NCI-H2171 (cell line): ENCODE measurements at regions not wholly inside any gene's neighbourhood (a gene's known extent, or its start where the extent isn't known, plus 50 kb on each side); places are given as distances from the start of the nearest gene placed in this dataset.
A peak's percentile ranks its signal among the peaks of the same experiment; 100 is the strongest.
"Not testable (repeated sequence)": the region's sequence is repeated elsewhere in the genome, so short reads cannot be mapped to it uniquely, and the experiment has no call there.

Experiments
- DNase-seq: peaks from one replicate; lab custom pipeline; 2025; lab: John Stamatoyannopoulos, UW

DNA sequence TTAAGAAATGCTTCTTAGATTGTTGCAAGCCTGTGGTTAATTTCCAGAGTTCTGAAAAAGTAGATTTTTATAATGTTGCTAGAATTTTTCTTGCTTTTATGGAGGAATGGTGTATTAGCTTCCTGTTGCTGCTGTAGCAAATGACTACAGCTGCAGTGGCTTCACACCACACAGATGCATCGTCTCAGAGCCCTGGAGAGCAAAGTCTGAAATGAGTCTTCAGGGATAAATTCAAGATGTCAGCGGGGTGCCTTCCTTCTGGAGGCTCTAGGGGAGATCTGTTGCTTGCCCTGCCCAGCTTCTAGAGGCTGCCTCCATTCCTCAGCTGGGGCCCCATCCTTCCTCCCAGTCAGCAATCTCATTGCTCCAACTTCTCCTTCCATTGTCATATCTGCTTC lies 187.8 kb downstream of the ZNF516 start:
- DNase-seq = no peak

DNA sequence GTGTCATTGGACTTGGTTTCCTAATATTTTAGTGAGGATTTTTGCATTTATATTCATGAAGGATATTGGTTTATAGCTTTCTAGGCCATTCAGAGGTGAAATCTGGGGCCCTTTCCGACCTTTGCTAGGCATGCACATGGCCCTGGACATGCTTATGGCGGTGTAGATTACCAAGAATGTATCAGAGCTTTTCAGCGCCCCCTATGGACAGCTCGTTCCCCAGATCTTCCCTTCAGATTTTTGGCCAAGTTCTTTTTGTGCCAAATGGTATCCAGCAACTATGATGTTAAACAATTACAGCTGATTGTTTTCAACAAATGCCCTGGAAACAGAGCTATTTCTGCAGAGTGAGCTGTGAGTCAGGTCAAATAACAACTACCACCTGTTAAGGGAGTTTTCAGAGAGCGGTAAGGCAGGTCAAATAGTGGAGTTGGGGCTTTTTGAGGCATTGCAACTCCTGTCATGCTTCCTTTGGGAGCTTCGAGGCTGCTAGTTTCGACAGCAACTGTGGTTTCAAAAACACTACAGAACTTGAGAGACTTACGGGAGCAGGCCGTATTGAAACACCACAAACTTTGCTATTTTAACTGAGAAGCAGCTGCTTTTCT lies 188.3 kb downstream of the ZNF516 start:
- DNase-seq = no peak

DNA sequence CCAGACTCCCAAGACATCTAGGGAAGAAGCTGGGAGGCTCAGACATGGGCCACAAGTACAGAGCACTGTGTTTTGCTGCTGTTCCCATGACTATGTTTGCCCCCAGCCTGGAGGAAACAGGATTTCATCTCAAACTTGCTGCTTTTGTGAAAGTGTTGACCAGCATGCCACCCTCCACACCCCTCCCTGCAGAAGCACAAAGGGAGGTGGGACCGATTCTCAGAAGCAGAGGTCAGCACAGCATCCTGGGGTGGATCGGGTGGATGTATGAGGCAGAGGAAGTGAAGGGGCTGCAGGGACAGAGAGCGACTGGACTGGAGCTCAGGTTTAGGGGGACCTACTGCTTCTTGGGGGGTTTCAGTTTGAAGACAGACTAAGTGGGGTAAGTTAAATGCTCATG lies 209.2 kb downstream of the ZNF516 start:
- DNase-seq = no peak

DNA sequence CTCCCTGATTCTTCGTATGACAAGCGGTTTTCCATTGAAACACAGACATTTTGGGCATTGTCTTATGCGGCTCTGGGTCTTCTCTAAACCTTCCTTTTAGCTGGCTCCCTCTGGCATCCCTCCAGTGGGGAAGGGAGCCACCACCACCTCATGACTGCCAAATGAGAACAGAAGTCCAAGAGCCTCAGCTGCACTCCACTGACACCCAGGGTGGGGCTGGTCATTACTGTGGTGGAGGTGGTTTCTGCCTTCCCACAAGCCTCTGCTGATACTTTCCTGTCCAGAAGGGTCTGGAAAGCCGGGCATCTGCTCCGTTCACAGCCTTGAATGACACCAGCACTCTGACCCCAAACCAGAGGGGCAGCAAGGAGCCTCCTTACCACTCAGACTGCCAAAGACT lies 213.5 kb downstream of the ZNF516 start:
- DNase-seq = no peak

DNA sequence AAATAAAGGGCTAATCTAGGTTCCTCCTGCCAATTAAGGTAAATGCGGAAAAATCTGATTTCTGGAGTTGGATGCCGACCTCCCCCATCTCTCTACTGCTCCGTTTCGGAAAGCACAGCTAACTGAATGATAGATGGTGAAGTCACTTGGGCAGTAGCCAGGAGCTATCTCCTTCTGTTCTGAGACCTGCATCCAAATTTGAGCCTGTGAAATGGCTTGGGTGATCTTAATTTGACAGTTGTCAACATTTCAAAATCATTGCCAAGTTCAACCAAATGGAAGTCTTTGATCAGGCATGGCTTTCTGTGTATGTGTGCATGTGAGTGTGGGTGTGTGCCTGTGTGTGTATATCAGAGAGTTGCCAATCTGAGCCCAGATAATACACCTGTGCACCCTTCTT lies 217.2 kb downstream of the ZNF516 start:
- DNase-seq = no peak

DNA sequence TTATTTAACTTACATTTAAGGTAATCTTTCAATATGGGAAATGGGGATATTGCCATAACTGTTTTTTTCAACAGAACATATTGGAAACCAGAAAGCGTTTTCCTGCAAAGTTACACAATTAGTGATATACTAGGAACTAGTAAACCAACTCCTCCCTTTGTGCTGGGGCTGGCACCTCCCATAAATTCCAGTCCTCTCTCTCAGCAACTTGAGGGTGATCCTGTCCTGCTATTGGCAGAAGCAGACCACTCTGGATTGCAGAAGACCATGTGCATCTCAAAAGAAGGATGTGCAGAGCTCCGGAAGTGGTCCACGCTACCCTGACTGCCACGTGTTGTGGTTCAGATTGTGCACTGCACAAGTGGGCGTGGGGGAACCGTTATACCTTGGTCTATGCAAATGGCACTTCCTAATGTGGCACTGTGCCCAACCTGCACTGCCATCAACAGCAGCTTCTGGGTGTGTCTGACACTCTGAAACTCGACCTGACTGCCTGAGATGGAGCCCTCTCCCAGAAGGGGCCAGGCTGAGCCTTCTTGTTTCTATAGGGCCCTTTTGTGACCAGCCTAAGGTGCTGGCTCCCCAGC lies 219.2 kb downstream of the ZNF516 start:
- peak; percentile 14 for DNase-seq

DNA sequence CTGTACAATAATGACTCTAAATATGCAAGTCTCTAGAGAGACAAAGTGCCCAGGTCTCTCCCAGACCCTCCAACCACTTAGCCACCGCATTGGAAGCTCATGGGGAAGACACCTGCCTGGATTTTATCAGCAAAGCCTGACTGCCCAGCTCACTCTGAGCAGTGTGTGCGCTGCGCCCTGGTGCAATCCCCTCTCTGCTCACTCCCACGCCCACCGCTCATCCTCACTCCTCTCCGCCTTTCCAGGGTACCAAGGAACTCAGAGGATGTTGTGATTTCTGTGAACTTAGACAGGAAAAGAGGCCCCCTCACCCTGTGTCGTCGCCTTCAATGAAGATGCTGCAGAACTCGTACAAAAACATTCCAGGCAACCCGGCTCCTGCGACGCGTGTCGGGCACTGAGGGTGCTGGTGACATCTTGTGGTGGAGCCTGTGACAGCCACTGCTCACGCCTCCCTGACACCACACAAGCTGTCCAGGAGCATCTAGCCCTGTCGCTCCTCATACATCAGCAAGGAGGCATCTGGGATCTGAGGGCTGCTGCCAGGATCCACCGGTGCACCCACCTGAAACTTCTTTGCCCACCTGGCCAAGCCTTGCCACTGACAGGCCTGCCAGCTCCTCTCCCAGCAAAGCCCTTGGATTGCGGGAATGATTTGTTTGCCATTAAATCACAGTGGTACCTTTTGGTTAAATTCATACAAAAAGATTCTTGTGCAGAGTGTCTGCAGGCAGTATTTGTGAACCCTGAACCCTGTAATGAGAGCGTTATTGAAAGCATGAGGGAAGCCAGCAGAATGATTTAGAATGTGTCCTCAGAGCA lies 220.4 kb downstream of the ZNF516 start:
- DNase-seq = no peak

DNA sequence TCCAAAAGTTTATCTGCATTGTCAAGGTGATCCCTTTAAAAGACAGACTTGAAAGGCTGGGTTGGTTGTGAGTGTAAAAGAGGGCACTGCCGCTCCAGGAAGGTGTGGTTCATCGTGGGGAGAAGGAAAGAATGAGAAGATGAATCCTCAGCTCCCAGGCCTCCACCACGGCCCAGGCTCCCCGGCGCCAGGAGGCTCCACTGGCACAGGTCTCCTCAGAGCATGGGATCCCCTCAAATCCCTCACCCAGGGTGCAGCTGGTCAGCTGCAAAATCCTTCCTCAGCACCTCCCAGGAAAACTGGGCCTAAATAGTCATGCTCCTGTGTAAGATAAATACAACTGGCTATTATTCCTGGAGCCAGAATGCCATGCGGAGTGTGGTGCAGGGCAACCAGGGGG lies 221.1 kb downstream of the ZNF516 start:
- DNase-seq = no peak

DNA sequence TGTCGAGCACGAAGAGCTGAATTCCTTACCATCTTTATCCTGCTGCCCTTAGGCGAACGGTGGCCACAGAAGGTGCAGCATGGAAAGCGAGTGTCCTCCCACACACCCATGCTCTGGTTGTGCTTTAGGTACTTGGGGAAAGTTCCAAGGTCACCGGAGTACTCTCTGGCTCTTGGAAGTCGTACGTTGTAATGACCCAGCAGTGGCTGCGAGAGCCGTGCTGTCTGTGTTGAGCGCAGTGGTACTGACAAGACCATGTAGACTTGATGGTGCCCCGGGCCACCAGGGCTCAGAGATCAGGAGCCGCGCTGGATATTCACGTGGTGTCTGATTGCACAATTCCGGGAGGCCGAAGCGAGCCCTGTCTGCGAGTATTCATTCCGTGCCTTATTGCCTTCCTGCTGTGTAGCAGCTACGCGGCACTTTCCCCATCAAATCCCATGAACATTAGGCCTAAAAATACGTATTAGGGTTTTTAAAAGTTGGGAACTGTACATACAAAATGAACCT lies 222.0 kb downstream of the ZNF516 start:
- DNase-seq = no peak

DNA sequence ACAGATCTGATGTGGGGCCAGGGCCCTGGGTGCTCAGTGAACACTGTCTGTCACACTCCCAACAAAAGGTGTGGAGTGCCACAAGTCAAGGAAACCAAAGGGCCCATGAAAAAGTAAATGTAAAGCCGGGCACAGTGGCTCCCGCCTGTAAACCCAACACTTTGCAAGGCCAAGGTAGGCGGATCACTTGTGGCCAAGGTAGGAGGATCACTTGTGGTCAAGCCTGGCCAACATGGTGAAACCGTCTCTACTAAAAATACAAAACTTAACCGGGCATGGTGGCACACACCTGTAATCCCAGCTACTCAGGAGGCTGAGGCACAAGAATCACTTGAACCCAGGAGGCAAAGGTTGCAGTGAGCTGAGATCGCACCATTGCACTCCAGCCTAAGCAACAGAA lies 227.6 kb downstream of the ZNF516 start:
- not testable (repeated sequence) for DNase-seq

DNA sequence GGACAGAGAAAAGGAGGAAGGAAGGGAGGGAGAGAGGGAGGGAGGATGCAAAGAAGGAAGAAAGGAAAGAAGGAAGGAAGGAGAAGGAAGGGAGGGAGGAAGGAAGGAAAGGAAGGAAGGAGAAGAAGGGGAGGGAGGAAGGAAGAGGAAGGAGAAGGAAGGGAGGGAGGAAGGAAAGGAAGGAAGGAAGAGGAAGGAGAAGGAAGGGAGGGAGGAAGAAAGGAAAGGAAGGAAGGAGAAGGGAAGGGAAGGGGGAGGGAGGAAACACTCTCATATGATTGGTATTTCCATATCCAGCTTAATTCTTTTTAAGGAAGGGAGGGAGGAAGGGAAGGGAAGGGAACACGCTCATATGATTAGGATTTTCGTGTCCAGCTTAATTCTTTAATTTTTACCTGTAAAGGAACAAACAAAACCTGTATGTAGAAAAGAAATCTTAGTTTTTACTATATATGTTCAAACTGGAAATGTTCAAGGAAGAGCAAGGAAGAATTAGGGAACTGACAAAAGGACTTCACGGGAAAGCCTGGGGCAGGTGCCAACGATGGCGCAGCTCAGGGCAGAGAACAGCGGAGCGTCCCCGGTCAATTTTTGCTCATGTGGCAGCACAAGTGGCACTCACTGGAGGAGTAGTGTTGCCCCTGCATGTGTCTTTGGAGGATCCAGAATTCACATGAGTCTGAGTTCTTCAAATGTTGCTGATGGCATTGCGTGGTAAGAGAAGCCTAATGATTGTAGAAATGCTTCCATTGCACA lies 228.6 kb downstream of the ZNF516 start:
- DNase-seq = no peak

DNA sequence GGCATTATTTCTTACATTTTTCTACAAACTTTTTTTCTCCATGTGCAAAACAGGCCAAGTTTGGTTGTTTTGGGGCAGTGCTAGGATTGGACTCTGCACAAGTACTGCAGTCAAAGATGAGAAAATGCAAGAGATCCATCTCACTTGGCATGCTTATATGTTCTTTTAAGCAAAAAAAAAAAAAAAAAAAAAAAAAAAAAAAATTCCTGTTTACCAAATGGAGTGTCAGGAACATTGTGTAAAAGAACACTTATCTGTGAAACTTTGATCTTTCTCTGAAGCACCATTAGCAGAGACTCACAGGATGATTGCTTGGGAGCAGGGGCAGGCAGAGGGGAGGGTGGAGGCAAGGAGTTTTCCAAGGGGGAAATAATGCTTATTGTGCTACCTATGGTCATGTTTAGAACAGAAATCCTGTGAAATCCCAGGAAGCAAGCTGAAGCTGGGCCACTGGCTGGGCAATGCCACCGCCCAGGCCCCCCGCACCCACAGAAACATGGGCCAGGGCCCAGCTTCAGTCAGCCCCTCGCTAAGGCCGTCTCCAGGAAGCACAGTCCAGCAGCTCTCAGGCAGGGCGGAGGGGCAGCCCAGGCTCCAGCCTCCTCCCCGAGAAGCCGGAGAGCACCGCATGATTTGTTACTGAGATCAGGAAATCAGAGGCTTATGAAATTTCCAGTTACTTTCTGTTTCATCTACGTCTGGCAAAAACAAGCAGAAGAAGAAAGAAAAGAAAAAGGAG lies 229.4 kb downstream of the ZNF516 start:
- no peak for DNase-seq

DNA sequence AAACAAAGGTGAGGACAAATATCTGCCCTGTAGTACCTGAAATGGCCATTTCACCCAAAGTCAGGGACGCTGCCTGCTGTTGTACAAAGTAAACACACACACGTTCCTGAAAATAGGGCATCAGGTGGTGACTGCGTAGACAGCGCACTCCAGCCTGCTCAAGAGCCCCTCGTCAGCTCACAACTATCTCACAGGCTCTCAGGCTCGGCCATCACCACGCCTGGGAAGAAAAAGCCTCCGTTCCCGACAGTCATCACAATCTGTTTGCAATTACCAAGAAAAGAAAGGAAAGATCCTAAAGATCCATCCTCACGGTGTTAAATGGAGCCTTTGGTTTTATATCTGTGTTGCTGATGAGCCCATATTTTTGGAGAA lies 230.2 kb downstream of the ZNF516 start:
- no peak for DNase-seq

DNA sequence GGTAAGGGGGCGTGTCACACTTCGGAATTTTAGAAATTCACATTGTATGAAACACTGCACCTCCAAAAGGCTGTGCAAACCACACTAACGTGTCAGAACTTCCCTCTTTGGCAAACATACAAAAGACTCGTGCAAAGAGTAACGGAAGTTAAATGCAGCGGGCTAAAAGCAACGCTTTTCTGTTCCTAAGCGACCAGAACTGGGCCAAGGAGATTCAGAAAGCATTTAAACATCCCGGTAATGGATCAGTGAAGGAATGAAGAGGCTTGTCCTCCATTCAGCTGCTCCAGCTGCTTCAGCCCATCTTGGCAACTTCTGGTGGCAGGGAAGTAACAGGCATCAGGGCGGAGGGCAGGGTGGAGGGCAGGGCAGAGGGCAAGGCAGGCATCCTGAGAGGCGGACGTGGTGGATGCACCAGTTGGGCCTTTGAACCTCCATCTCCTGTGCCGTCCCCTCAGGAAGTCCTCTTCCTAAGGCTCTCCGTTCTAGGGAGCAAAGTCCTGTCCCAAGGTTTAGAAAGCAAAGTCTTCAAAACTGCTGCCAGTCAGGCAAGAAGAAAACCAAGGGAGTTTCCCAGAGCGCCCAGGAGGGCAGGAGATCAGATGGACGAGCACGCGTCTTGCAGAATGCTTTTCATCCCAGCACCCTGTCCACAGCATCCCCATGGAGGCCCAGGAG lies 230.7 kb downstream of the ZNF516 start:
- no peak for DNase-seq

DNA sequence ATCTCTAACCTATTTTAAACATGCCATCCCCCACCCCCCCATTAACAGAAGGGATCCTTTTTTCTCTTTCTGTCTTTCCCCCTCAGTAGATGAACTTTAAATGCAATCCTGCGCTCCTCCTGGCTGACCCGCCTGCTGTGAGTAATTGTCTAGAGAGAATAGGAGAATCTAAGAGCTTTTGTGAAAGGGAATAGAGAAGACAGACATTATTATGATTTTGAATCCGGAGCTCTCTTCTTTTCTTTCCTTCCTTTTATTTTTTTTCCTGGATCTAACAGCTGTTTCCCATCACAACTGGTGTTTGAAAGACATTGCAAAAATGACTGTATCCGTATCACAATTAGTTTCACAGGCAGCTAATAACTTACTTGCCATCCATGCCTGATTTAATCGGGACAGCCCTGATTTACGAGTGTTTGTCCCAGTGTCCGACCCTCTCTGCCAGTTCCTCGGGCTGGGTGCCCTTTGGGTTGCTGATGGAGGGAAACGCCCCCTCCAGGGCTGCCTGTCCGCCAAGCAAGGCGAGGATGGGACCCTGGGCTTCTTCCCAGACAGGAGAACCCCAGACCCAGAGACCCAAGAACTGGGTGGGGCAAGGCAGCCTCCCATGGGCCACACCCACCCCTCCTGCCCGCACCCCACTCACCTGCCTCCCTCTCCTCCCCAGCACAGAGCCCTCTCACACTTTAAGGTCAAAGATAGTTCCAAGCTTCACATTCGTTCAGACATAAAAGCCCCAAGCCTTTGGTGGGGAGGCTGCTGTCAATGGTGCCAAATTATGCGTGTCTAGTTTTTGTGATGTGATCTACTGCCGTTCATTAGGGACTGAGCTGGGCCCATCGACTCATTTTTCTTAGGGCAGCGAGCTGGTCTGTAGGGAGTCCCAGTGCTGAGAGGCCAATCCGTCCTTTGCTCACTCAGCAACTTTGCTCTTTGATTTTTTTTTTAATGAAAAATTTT lies 231.7 kb downstream of the ZNF516 start:
- no peak for DNase-seq

DNA sequence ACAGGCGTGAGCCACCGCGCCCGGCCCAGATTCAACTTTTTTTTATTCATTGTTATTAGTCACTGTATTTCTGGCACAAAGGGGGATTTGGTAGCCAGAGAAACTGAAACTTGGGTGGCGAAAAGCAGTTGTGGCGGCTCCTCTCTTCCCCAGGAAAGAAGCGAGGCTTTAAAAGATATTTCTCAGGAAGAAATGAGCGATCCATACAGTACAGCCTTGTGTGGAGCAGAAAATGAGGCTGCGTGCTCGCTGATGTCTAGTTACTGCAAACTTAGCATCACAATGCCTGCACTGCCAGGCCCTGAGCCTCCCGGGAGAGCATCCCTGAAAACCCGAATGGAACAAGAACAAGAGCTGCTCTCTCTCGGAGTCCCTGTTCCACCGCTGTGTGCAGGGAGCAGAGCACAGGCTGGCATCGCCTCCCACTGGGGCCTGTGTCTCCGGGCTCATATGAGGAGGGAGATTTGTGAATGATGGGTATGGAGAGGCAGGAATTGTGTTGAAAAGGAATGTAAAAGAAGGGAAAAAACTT lies 234.0 kb downstream of the ZNF516 start:
- DNase-seq = no peak

DNA sequence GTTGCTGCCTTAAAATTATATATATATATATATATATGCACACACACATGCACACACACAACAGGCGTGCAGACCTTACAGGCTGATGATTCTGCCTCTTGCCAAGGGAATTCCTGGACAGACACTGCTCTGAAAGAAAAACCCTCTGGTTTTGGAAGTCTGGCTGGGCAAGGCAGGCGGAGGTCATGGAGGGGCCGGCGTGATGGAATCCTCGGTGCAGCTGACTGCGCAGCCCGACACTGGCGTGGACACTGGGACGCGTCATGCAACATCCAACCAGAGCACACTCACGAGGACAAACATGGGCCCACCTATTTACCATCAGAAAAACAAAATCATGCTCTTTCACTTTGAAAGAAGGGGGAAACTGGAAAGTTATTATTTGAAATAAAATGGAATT lies 235.3 kb downstream of the ZNF516 start:
- DNase-seq = no peak

DNA sequence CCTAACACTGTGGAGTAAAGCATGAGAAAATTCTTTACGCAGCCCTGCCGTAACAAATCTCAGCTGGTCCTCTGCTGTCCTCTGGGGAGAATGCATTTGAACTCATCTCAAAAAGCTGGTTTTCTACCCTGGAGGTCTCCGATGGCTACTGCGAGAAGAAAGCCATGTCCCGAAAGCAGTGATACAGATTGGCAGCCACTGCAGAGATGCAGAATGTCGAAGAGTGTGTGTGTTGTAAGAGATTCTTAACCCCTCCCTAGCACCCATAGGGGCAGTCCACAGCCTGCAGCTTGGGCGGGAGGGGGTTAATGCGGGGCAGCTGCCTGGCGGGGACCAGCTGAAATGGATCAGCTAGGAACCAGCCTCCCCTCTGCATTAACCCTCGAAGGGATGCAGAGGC lies 235.9 kb downstream of the ZNF516 start:
- no peak for DNase-seq

DNA sequence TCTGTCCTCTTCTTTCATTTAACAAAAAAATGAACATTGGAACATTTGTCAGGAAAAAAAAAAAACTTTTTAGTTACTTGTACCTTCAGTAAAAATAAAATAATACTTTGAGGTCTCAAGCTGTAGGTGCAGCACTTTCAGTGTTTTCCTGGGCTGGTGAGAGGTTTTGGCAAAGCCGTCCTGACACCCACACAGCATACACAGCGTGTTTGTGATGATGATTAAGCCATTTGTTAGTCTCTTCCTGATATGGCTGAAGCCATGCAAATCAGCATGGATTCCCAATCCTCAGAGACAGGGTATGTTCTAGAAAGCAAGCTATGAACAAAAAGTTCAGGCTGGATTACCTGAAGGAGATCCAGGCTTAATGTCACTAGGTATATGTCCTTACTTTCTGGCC lies 236.8 kb downstream of the ZNF516 start:
- no peak for DNase-seq
